OCI-LY1 (cell line): ENCODE measurements at regions not wholly inside any gene's neighbourhood (a gene's known extent, or its start where the extent isn't known, plus 50 kb on each side); places are given as distances from the start of the nearest gene placed in this dataset.

Source experiments
- H2AFZ ChIP-seq: fragments of 200-600 bp; sonication (generic), shearing (Covaris generic); 2 replicates; pipeline ENCODE4 v1.6.0; 2014; ENCODE audit warnings: antibody characterized with exemption, mild to moderate bottlenecking, low read length
- H3F3A ChIP-seq: fragments of 200-600 bp; sonication (generic), shearing (Covaris generic); 2 replicates; pipeline ENCODE4 v1.6.0; 2014; ENCODE audit warnings: mild to moderate bottlenecking, antibody characterized with exemption, low read length, moderate library complexity; ENCODE audit not compliant: insufficient read depth
- H3K27ac ChIP-seq: fragments of 200-600 bp; sonication (generic); 2 replicates; pipeline ENCODE4 v1.5.1; 2014; ENCODE audit warnings: low read length, mixed run types, mild to moderate bottlenecking, low read depth; ENCODE audit not compliant: poor library complexity, severe bottlenecking
- H3K27me3 ChIP-seq: fragments of 200-600 bp; sonication (generic); 2 replicates; pipeline ENCODE4 v1.6.0; 2014; ENCODE audit warnings: antibody characterized with exemption, mild to moderate bottlenecking, low read length, moderate library complexity; ENCODE audit not compliant: insufficient read depth
- H3K36me3 ChIP-seq: fragments of 200-600 bp; sonication (generic); 2 replicates; pipeline ENCODE4 v1.6.1; 2014; ENCODE audit warnings: mild to moderate bottlenecking, antibody characterized with exemption, low read length, moderate library complexity, mixed read lengths; ENCODE audit not compliant: insufficient read depth
- H3K4me1 ChIP-seq: fragments of 200-600 bp; sonication (generic); 2 replicates; pipeline ENCODE4 v1.5.1; 2014; ENCODE audit warnings: mild to moderate bottlenecking, low read length, moderate library complexity; ENCODE audit not compliant: insufficient read depth, severe bottlenecking
- H3K4me2 ChIP-seq: fragments of 200-600 bp; sonication (generic), shearing (Covaris generic); 2 replicates; pipeline ENCODE4 v1.6.1; 2014; ENCODE audit warnings: low read length
- H3K4me3 ChIP-seq: fragments of 200-600 bp; sonication (generic); 2 replicates; pipeline ENCODE4 v1.5.1; 2014; ENCODE audit warnings: low read length, low read depth, mild to moderate bottlenecking, mixed read lengths; ENCODE audit not compliant: poor library complexity, severe bottlenecking
- H3K79me2 ChIP-seq: fragments of 200-600 bp; shearing (Covaris generic); 2 replicates; pipeline ENCODE4 v1.6.1; 2016; ENCODE audit warnings: mixed run types, low read length, mixed read lengths; ENCODE audit not compliant: insufficient read depth
- H3K9ac ChIP-seq: fragments of 200-600 bp; sonication (generic), shearing (Covaris generic); 2 replicates; pipeline ENCODE4 v1.6.1; 2014; ENCODE audit warnings: mild to moderate bottlenecking, low read length, mixed read lengths
- H3K9me2 ChIP-seq: fragments of 200-600 bp; sonication (generic), shearing (Covaris generic); 2 replicates; pipeline ENCODE4 v1.6.1; 2014; ENCODE audit warnings: low read depth, mild to moderate bottlenecking, low read length, mixed read lengths
- H3K9me3 ChIP-seq: fragments of 200-600 bp; shearing (Covaris generic); 2 replicates; pipeline ENCODE4 v1.6.1; 2014; ENCODE audit warnings: low read length, mixed read lengths
- H4K20me1 ChIP-seq: fragments of 200-600 bp; sonication (generic), shearing (Covaris generic); 2 replicates; pipeline ENCODE4 v1.6.0; 2016; ENCODE audit warnings: mild to moderate bottlenecking, low read length; ENCODE audit not compliant: insufficient read depth
- CTCF ChIP-seq: fragments of 200-600 bp; sonication (generic), shearing (Covaris generic); IDR thresholded peaks from 2 replicates; pipeline ENCODE4 v1.5.1; 2017; ENCODE audit warnings: mild to moderate bottlenecking, antibody characterized with exemption, low read length, moderate library complexity, mixed read lengths
- EZH2 ChIP-seq: fragments of 200-600 bp; sonication (generic), shearing (Covaris generic); IDR thresholded peaks from 2 replicates; pipeline ENCODE4 v1.8.0; 2017; ENCODE audit warnings: borderline replicate concordance, mixed run types, mild to moderate bottlenecking, antibody characterized with exemption, low read length, moderate library complexity, mixed read lengths

GRCh38 chr14:87635442-87635841, 357.5 kb downstream of the GALC start:
- Histone ChIP-seq H3K36me3 (no peaks in the 10 kb centered on the region), H3K4me2 (no peak overlapping the region), H3F3A (no peaks in the 10 kb centered on the region), H3K9me3 (no peaks in the 10 kb centered on the region), H4K20me1 (no peaks in the 10 kb centered on the region), H3K4me3 (no peak overlapping the region), H3K79me2 (no peaks in the 10 kb centered on the region), H3K27me3 (no peaks in the 10 kb centered on the region), H3K27ac (no peak overlapping the region), H2AFZ (no peak overlapping the region), H3K4me1 (no peaks in the 10 kb centered on the region), H3K9me2 (no peaks in the 10 kb centered on the region), H3K9ac (no peak overlapping the region)
- TF ChIP-seq EZH2 (no peak), CTCF (no peak)

- H3F3A ChIP-seq, result no peaks in the 10 kb centered on the region
- no peak overlapping the region for H2AFZ ChIP-seq
- H3K9ac ChIP-seq, result no peak overlapping the region
- no peak overlapping the region for H3K4me2 ChIP-seq
- no peaks in the 10 kb centered on the region for H3K9me3 ChIP-seq
- no peaks in the 10 kb centered on the region for H3K9me2 ChIP-seq
- no peaks in the 10 kb centered on the region for H3K36me3 ChIP-seq
- H3K79me2 ChIP-seq, result no peaks in the 10 kb centered on the region
- no peaks in the 10 kb centered on the region for H3K4me1 ChIP-seq
- no peak overlapping the region for H3K27ac ChIP-seq
- H3K4me3 ChIP-seq, result no peak overlapping the region
- H4K20me1 ChIP-seq, result no peaks in the 10 kb centered on the region
- TF ChIP-seq EZH2 (no peak), CTCF (no peak)
- no peaks in the 10 kb centered on the region for H3K27me3 ChIP-seq
Observed at GRCh38 chr14:87632796-87633195, 360.2 kb downstream of the GALC start.

GRCh38 chr14:87630846-87631245, 362.1 kb downstream of the GALC start:
- Histone ChIP-seq H3K4me1 (no peaks in the 10 kb centered on the region), H3K27ac (no peak overlapping the region), H3K27me3 (no peaks in the 10 kb centered on the region), H4K20me1 (no peaks in the 10 kb centered on the region), H3K9ac (no peak overlapping the region), H3F3A (no peaks in the 10 kb centered on the region), H2AFZ (no peak overlapping the region), H3K36me3 (no peaks in the 10 kb centered on the region), H3K79me2 (no peaks in the 10 kb centered on the region), H3K4me3 (no peak overlapping the region), H3K9me2 (no peaks in the 10 kb centered on the region), H3K4me2 (no peak overlapping the region), H3K9me3 (no peaks in the 10 kb centered on the region)
- TF ChIP-seq EZH2, result no peak

- no peaks in the 10 kb centered on the region for H3K79me2 ChIP-seq
- H3K9ac ChIP-seq, result no peak overlapping the region
- H3K4me1 ChIP-seq, result no peaks in the 10 kb centered on the region
- no peak for TF ChIP-seq CTCF
- TF ChIP-seq EZH2, result no peak
- H3K4me2 ChIP-seq, result no peak overlapping the region
- no peaks in the 10 kb centered on the region for H3F3A ChIP-seq
- no peak overlapping the region for H3K4me3 ChIP-seq
- H3K36me3 ChIP-seq, result no peaks in the 10 kb centered on the region
- no peak overlapping the region for H3K27ac ChIP-seq
- no peaks in the 10 kb centered on the region for H3K27me3 ChIP-seq
- H3K9me3 ChIP-seq, result no peaks in the 10 kb centered on the region
- H3K9me2 ChIP-seq, result no peaks in the 10 kb centered on the region
- no peaks in the 10 kb centered on the region for H4K20me1 ChIP-seq
- H2AFZ ChIP-seq, result no peak overlapping the region
Observed at GRCh38 chr14:87629788-87630187, 363.2 kb downstream of the GALC start.
